Lung (tissue), 11 donors: ENCODE measurements at regions not wholly inside any gene's neighbourhood (a gene's known extent, or its start where the extent isn't known, plus 50 kb on each side); places are given as distances from the start of the nearest gene placed in this dataset.

Experiments used
- ATAC-seq: fragments of 200-7000 bp; cut with Tn5 transposase; one replicate; pipeline ENCODE4 v1.9.1; 2020; ENCODE audit warnings: moderate number of reproducible peaks; ENCODE audit not compliant: insufficient read depth, low FRiP score
- DNase-seq, 3 donors: peaks; one replicate each; pipeline ENCODE4 v3.0.0-alpha.2; 2013 to 2017
- H3K27ac ChIP-seq, 2 donors: one replicate each; pipeline ENCODE4 v1.5.1; 2013; ENCODE audit warnings: mild to moderate bottlenecking in 2 of 2, moderate library complexity in 2 of 2, control low read depth in 1 of 2, inconsistent platforms in 1 of 2, low read depth in 1 of 2, low read length in 1 of 2
- H3K27me3 ChIP-seq, 3 donors: one replicate each; pipeline ENCODE4 v1.5.1; 2013; ENCODE audit warnings: low read length in 2 of 3; ENCODE audit not compliant: control insufficient read depth in 3 of 3, insufficient read depth in 3 of 3
- H3K36me3 ChIP-seq, 4 donors: one replicate each; pipeline ENCODE4 v1.5.1; 2013; ENCODE audit warnings: low read length in 4 of 4, mild to moderate bottlenecking in 1 of 4, moderate library complexity in 1 of 4; ENCODE audit not compliant: control insufficient read depth in 4 of 4, insufficient read depth in 4 of 4
- H3K4me1 ChIP-seq, 5 donors: one replicate each; pipeline ENCODE4 v1.5.1; 2013; ENCODE audit warnings: low read length in 5 of 5, mild to moderate bottlenecking in 2 of 5, moderate library complexity in 1 of 5; ENCODE audit not compliant: control insufficient read depth in 5 of 5, insufficient read depth in 5 of 5
- H3K4me3 ChIP-seq: one replicate; pipeline ENCODE4 v1.5.1; 2013; ENCODE audit warnings: mild to moderate bottlenecking, control low read depth, moderate library complexity
- H3K9ac ChIP-seq, 2 donors: one replicate each; pipeline ENCODE4 v1.5.1; 2013; ENCODE audit warnings: low read length in 2 of 2, control low read depth in 1 of 2; ENCODE audit not compliant: insufficient read depth in 1 of 2
- H3K9me3 ChIP-seq, 4 donors: one replicate each; pipeline ENCODE4 v1.5.1; 2013; ENCODE audit warnings: low read length in 3 of 4, mild to moderate bottlenecking in 1 of 4, moderate library complexity in 1 of 4; ENCODE audit not compliant: control insufficient read depth in 4 of 4, insufficient read depth in 3 of 4
- CTCF ChIP-seq: IDR thresholded peaks from 2 replicates; pipeline ENCODE4 v1.5.1; 2012; ENCODE audit warnings: mild to moderate bottlenecking; ENCODE audit errors: control extremely low read depth, extremely low read depth
- WGBS, 2 donors: extraction: QIAGEN DNeasy Blood & Tissue Kit; methylation state at CpG; one replicate each; pipeline ENCODE4 v1.1.7; 2013; 5-methylcytosine and 5-hydroxymethylcytosine counted together
- donor health status: control.
- donor health status: control.
- donor health status: Bipolar disorder and iron deficiency.
- donor health status: healthy.
- donor health status: DM: yes; HTN: yes; CAD: no.

DNA sequence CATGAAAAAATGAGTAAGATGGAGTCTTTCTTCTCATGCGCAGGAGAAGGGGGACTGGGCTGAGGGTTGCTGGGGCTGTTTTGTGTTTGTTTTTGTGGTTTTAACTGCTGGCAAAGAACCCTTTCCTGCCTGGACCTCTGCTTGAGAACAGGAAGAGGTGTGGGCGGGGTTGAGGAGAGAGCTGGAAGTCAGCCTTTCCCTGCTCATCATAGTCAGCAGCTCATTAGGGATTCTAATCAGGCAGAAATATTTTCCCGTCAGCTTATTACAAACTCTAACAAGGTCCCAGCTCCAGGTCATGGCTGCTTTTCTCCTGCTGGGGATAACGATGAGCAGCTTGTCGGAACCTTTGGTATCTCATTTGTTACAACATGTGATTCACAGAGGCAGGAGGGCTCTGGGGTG, 185.0 kb upstream of the NRXN3 start:
- ATAC-seq (no peak), DNase-seq (peak; percentile 38 to 67 (median 53))
- Histone ChIP-seq H3K36me3 (no peaks in the 10 kb centered on the region), H3K27me3 (peaks cover 0 to 3% (median 0%) of the 10 kb centered on the region in 3 donors), H3K9ac (no peak overlapping the region), H3K27ac (peak overlapping the region in 1 of 2 donors; percentile 12), H3K4me3 (no peak overlapping the region), H3K4me1 (peaks cover 0 to 7% (median 0%) of the 10 kb centered on the region in 5 donors), H3K9me3 (no peaks in the 10 kb centered on the region)
- TF ChIP-seq CTCF = no peak
- 18 to 35% methylated on average over 5 of the region's 5 CpGs for WGBS, 2 donors

DNA sequence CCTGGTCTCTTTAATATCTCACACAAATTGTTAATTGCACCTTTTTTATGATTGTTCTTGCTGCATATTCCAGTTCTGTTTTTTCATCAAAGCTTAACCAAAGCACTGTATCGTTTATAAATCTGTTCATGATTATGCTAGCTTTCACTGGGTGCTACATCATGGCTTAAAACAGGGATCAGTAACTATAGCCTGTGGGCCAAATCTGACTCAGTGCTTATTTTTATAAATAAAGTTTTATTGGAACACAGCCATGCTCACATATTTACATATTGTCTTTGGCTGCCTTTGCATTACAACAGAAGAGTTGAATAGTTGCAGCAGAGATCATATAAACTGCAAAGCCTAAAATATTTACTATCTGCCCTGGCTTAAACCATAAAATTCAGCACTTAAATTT, 183.4 kb upstream of the NRXN3 start:
- Histone ChIP-seq H3K27ac (no peak overlapping the region), H3K36me3 (no peaks in the 10 kb centered on the region), H3K9me3 (no peaks in the 10 kb centered on the region), H3K27me3 (no peaks in the 10 kb centered on the region), H3K4me3 (no peak overlapping the region), H3K4me1 (no peaks in the 10 kb centered on the region), H3K9ac (no peak overlapping the region)
- no peak for TF ChIP-seq CTCF
- DNase-seq (no peak), ATAC-seq (no peak)
- 86 to 91% methylated on average over 1 of the region's 1 CpG for WGBS, 2 donors

DNA sequence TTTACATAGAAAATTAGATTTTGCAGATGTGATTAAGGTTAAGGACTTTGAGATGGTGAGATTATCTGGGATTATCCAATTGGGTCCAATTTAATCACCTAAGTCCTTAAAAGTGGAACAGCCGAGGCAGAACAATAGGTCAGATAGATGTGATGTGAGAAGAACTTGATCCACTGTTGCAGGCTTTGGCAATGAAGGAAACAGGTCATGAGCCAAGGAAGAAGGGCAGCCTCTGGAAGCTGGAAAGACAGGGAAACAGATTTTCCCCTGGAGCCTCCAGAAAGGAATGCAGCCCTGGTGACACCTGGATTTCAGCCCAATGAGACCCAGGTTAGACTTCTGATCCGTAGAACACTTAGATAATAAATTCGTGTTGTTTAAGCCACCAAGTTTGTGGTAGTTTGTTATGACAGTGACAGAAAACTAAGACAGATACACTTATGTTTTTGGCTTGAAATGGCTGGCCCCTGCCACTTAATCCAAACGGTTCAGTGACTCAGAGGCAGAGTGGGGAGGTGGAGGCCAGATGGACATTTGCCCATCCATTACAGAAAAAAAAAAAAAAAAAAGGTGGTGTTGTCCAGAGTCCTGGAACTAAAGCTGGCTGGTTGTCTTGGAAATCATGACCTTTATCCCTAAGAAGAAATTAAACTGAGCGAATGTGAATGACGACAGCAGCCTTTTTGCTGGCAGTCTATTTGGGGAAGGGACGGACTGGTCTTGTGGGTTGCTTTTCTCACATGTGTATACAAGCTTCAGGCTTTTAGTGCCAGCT, 181.9 kb upstream of the NRXN3 start:
- no peaks in the 10 kb centered on the region for H3K9me3 ChIP-seq
- H3K4me3 ChIP-seq = no peak overlapping the region
- H3K36me3 ChIP-seq = no peaks in the 10 kb centered on the region
- TF ChIP-seq CTCF = no peak
- ATAC-seq (no peak), DNase-seq (peak in 1 of 3 donors; percentile 18)
- H3K27me3 ChIP-seq = no peaks in the 10 kb centered on the region
- 70 to 82% methylated on average over 7 of the region's 7 CpGs for WGBS, 2 donors
- H3K4me1 ChIP-seq = no peaks in the 10 kb centered on the region
- H3K9ac ChIP-seq = no peak overlapping the region
- H3K27ac ChIP-seq = no peak overlapping the region

- H3K9me3 ChIP-seq = no peaks in the 10 kb centered on the region
- no peaks in the 10 kb centered on the region for H3K27me3 ChIP-seq
- no peak for TF ChIP-seq CTCF
- no peak overlapping the region for H3K9ac ChIP-seq
- no peaks in the 10 kb centered on the region for H3K4me1 ChIP-seq
- WGBS, 2 donors = 78 to 82% methylated on average over 2 of the region's 2 CpGs
- H3K36me3 ChIP-seq = no peaks in the 10 kb centered on the region
- DNase-seq (peak in 1 of 3 donors; percentile 8), ATAC-seq (peak; percentile 55)
- H3K27ac ChIP-seq = peak overlapping the region in 1 of 2 donors; percentile 17
- H3K4me3 ChIP-seq = no peak overlapping the region
Measured at GRCh38 chr14:77988970-77989369, 181.2 kb upstream of the NRXN3 start.
